ENCODE measurements at regions not wholly inside any gene's neighbourhood (a gene's known extent, or its start where the extent isn't known, plus 50 kb on each side); places are given as distances from the start of the nearest gene placed in this dataset.

GRCh38 chr6:14254505-14254904 is 136.9 kb downstream of the CD83 start:
- 91 to 92% (median 92%) methylated on average over 7 of the region's 7 CpGs for WGBS, 3 donors
- no peaks in the 10 kb centered on the region for H3K9me3 ChIP-seq
- intact Hi-C loops (cut with DNase I), result no loop called here
- no peak overlapping the region for H3K27ac ChIP-seq
- no peaks in the 10 kb centered on the region for H3K36me3 ChIP-seq
- TF ChIP-seq POLR2A (IDR thresholded peaks at IDR 0.05) (no peak), CTCF (IDR thresholded peaks at IDR 0.05) (no peak), EP300 (IDR thresholded peaks at IDR 0.05) (no peak)
- no peaks in the 10 kb centered on the region for H3K27me3 ChIP-seq
- DNase-seq, result no peak
- H3K4me1 ChIP-seq (ENCODE audit: insufficient read depth), result no peaks in the 10 kb centered on the region
- no peak overlapping the region for H3K4me3 ChIP-seq

- no peaks in the 10 kb centered on the region for H3K36me3 ChIP-seq
- no peak overlapping the region for H3K4me3 ChIP-seq
- no peak overlapping the region for H3K27ac ChIP-seq
- H3K4me1 ChIP-seq (ENCODE audit: insufficient read depth), result no peaks in the 10 kb centered on the region
- no peaks in the 10 kb centered on the region for H3K27me3 ChIP-seq
- TF ChIP-seq POLR2A (IDR thresholded peaks at IDR 0.05) (no peak), CTCF (IDR thresholded peaks at IDR 0.05) (no peak), EP300 (IDR thresholded peaks at IDR 0.05) (no peak)
- no peak for DNase-seq
- H3K9me3 ChIP-seq, result no peaks in the 10 kb centered on the region
- WGBS, 3 donors, result 88 to 91% (median 90%) methylated on average over 6 of the region's 6 CpGs
- intact Hi-C loops (cut with DNase I), result no loop called here
Observed at GRCh38 chr6:14255916-14256315, 138.3 kb downstream of the CD83 start.

- H3K4me3 ChIP-seq, result no peak overlapping the region
- no peak for DNase-seq
- no peaks in the 10 kb centered on the region for H3K36me3 ChIP-seq
- no peaks in the 10 kb centered on the region for H3K4me1 ChIP-seq (ENCODE audit: insufficient read depth)
- H3K27me3 ChIP-seq, result peaks cover under 1% of the 10 kb centered on the region
- no peak overlapping the region for H3K27ac ChIP-seq
- intact Hi-C loops (cut with DNase I), result no loop called here
- TF ChIP-seq EP300 (IDR thresholded peaks at IDR 0.05) (no peak), POLR2A (IDR thresholded peaks at IDR 0.05) (no peak), CTCF (IDR thresholded peaks at IDR 0.05) (no peak)
- H3K9me3 ChIP-seq, result no peaks in the 10 kb centered on the region
- WGBS, 3 donors, result 18 to 29% (median 21%) methylated on average over 2 of the region's 2 CpGs
Observed at GRCh38 chr6:14258117-14258516, 140.5 kb downstream of the CD83 start.

- H3K27ac ChIP-seq, result no peak overlapping the region
- H3K9me3 ChIP-seq, result no peaks in the 10 kb centered on the region
- peaks cover 4% of the 10 kb centered on the region for H3K27me3 ChIP-seq
- no peak overlapping the region for H3K4me3 ChIP-seq
- TF ChIP-seq CTCF (IDR thresholded peaks at IDR 0.05) (no peak), POLR2A (IDR thresholded peaks at IDR 0.05) (no peak), EP300 (IDR thresholded peaks at IDR 0.05) (no peak)
- WGBS, 3 donors, result 80 to 86% (median 85%) methylated on average over 12 of the region's 12 CpGs
- intact Hi-C loops (cut with DNase I), result no loop called here
- no peaks in the 10 kb centered on the region for H3K4me1 ChIP-seq (ENCODE audit: insufficient read depth)
- H3K36me3 ChIP-seq, result no peaks in the 10 kb centered on the region
- no peak for DNase-seq
Observed at GRCh38 chr6:14258695-14259593, 141.4 kb downstream of the CD83 start.
